Brain pericyte (primary cell): ENCODE measurements at regions not wholly inside any gene's neighbourhood (a gene's known extent, or its start where the extent isn't known, plus 50 kb on each side); places are given as distances from the start of the nearest gene placed in this dataset.
"Not testable (repeated sequence)": the region's sequence is repeated elsewhere in the genome, so short reads cannot be mapped to it uniquely, and the experiment has no call there.

ENCODE experiments used
- DNase-seq: peaks from one replicate; pipeline ENCODE4 v3.0.0-alpha.2; 2012; ENCODE audit warnings: low read depth, low spot score

GRCh38 chr10:29881811-29882210 lies 177.6 kb downstream of the JCAD start:
- DNase-seq = no peak

GRCh38 chr10:29881336-29881771 lies 178.0 kb downstream of the JCAD start:
- no peak for DNase-seq

GRCh38 chr10:29880856-29881255 lies 178.5 kb downstream of the JCAD start:
- DNase-seq = no peak

GRCh38 chr10:29879862-29880261 lies 179.5 kb downstream of the JCAD start:
- no peak for DNase-seq

GRCh38 chr10:29878492-29878891 lies 180.9 kb downstream of the JCAD start:
- no peak for DNase-seq

- DNase-seq = no peak
Observed at GRCh38 chr10:29877793-29878491, 181.4 kb downstream of the JCAD start.

GRCh38 chr10:29876008-29876555 lies 183.3 kb downstream of the JCAD start:
- no peak for DNase-seq

- no peak for DNase-seq
Observed at GRCh38 chr10:29874606-29875269, 184.6 kb downstream of the JCAD start.

- DNase-seq = no peak
Observed at GRCh38 chr10:29873941-29874484, 185.4 kb downstream of the JCAD start.

- no peak for DNase-seq
Observed at GRCh38 chr10:29870522-29871044, 188.8 kb downstream of the JCAD start.

GRCh38 chr10:29869593-29869992 lies 189.8 kb downstream of the JCAD start:
- no peak for DNase-seq

GRCh38 chr10:29866356-29866755 lies 193.0 kb downstream of the JCAD start:
- no peak for DNase-seq

- DNase-seq = no peak
Observed at GRCh38 chr10:29865700-29866355, 193.6 kb downstream of the JCAD start.

- DNase-seq = no peak
Observed at GRCh38 chr10:29862923-29863614, 196.3 kb downstream of the JCAD start.

- no peak for DNase-seq
Observed at GRCh38 chr10:29861811-29862505, 197.4 kb downstream of the JCAD start.

GRCh38 chr10:29861231-29861630 lies 198.2 kb downstream of the JCAD start:
- not testable (repeated sequence) for DNase-seq

GRCh38 chr10:29860166-29860565 lies 199.2 kb downstream of the JCAD start:
- no peak for DNase-seq

- DNase-seq = no peak
Observed at GRCh38 chr10:29859521-29860130, 199.8 kb downstream of the JCAD start.

GRCh38 chr10:29858702-29859267 lies 200.6 kb downstream of the JCAD start:
- no peak for DNase-seq
